ENCODE measurements at regions not wholly inside any gene's neighbourhood (a gene's known extent, or its start where the extent isn't known, plus 50 kb on each side); places are given as distances from the start of the nearest gene placed in this dataset.

DNA sequence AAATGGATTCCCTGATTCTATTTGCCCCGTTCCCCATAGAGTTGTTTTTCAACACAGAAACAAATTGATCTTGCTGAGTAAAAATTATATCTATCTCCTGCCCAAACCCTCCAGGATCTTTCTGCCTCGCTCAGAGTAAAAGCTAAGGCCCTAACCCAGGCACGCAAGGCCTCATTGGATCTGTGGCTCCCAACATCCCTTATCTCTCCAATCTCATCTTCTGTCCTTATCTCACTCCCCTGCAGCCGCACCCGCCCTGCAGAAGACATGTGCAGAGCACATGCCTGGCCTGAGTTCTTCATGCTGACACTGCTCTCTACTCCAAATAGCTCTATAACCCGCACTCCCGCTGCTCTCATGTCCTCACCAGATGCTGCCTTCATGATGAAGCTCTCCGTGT lies 543.8 kb upstream of the ZFP42 start:
- TF ChIP-seq CREB1 (IDR thresholded peaks at IDR 0.05; ENCODE audit: low read depth): no peak
- TF ChIP-seq USF1 (IDR thresholded peaks at IDR 0.05): no peak
- TF ChIP-seq, protein P1, sequence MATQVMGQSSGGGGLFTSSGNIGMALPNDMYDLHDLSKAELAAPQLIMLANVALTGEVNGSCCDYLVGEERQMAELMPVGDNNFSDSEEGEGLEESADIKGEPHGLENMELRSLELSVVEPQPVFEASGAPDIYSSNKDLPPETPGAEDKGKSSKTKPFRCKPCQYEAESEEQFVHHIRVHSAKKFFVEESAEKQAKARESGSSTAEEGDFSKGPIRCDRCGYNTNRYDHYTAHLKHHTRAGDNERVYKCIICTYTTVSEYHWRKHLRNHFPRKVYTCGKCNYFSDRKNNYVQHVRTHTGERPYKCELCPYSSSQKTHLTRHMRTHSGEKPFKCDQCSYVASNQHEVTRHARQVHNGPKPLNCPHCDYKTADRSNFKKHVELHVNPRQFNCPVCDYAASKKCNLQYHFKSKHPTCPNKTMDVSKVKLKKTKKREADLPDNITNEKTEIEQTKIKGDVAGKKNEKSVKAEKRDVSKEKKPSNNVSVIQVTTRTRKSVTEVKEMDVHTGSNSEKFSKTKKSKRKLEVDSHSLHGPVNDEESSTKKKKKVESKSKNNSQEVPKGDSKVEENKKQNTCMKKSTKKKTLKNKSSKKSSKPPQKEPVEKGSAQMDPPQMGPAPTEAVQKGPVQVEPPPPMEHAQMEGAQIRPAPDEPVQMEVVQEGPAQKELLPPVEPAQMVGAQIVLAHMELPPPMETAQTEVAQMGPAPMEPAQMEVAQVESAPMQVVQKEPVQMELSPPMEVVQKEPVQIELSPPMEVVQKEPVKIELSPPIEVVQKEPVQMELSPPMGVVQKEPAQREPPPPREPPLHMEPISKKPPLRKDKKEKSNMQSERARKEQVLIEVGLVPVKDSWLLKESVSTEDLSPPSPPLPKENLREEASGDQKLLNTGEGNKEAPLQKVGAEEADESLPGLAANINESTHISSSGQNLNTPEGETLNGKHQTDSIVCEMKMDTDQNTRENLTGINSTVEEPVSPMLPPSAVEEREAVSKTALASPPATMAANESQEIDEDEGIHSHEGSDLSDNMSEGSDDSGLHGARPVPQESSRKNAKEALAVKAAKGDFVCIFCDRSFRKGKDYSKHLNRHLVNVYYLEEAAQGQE (IDR thresholded peaks at IDR 0.05; ENCODE audit: low read depth): no peak
- TF ChIP-seq NFIC (IDR thresholded peaks at IDR 0.05): no peak
- TF ChIP-seq, protein P2, sequence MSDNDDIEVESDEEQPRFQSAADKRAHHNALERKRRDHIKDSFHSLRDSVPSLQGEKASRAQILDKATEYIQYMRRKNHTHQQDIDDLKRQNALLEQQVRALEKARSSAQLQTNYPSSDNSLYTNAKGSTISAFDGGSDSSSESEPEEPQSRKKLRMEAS (IDR thresholded peaks at IDR 0.05): no peak
- TF ChIP-seq TEAD4 (IDR thresholded peaks at IDR 0.05): no peak
- TF ChIP-seq RAD21 (IDR thresholded peaks at IDR 0.05; ENCODE audit: low read depth): no peak
- TF ChIP-seq TCF12 (IDR thresholded peaks at IDR 0.05; ENCODE audit: low read depth): no peak
- no peak for TF ChIP-seq YY1 (IDR thresholded peaks at IDR 0.05; ENCODE audit: low read depth)
- TF ChIP-seq FOXM1 (IDR thresholded peaks at IDR 0.05; ENCODE audit: borderline replicate concordance, low read depth): no peak
- TF ChIP-seq EGR1 (IDR thresholded peaks at IDR 0.05): no peak
- no peak for TF ChIP-seq CEBPB (IDR thresholded peaks at IDR 0.05)
- no peak for TF ChIP-seq TAF1 (IDR thresholded peaks at IDR 0.05; ENCODE audit: low read depth)
- TF ChIP-seq ZBTB7A (IDR thresholded peaks at IDR 0.05; ENCODE audit: low read depth): no peak
- no peak for TF ChIP-seq EP300 (IDR thresholded peaks at IDR 0.05; ENCODE audit: borderline replicate concordance)

- TF ChIP-seq NFIC (IDR thresholded peaks at IDR 0.05): no peak
- TF ChIP-seq, protein P1 (IDR thresholded peaks at IDR 0.05; ENCODE audit: low read depth): no peak
- TF ChIP-seq YY1 (IDR thresholded peaks at IDR 0.05; ENCODE audit: low read depth): no peak
- no peak for TF ChIP-seq CREB1 (IDR thresholded peaks at IDR 0.05; ENCODE audit: low read depth)
- no peak for TF ChIP-seq TCF12 (IDR thresholded peaks at IDR 0.05; ENCODE audit: low read depth)
- no peak for TF ChIP-seq RAD21 (IDR thresholded peaks at IDR 0.05; ENCODE audit: low read depth)
- TF ChIP-seq TEAD4 (IDR thresholded peaks at IDR 0.05): no peak
- TF ChIP-seq EGR1 (IDR thresholded peaks at IDR 0.05): no peak
- TF ChIP-seq USF1 (IDR thresholded peaks at IDR 0.05): no peak
- TF ChIP-seq EP300 (IDR thresholded peaks at IDR 0.05; ENCODE audit: borderline replicate concordance): no peak
- TF ChIP-seq, protein P2 (IDR thresholded peaks at IDR 0.05): no peak
- TF ChIP-seq FOXM1 (IDR thresholded peaks at IDR 0.05; ENCODE audit: borderline replicate concordance, low read depth): no peak
- TF ChIP-seq CEBPB (IDR thresholded peaks at IDR 0.05): no peak
- no peak for TF ChIP-seq ZBTB7A (IDR thresholded peaks at IDR 0.05; ENCODE audit: low read depth)
- TF ChIP-seq TAF1 (IDR thresholded peaks at IDR 0.05; ENCODE audit: low read depth): no peak
Measured at GRCh38 chr4:187460016-187460415, 535.6 kb upstream of the ZFP42 start.

DNA sequence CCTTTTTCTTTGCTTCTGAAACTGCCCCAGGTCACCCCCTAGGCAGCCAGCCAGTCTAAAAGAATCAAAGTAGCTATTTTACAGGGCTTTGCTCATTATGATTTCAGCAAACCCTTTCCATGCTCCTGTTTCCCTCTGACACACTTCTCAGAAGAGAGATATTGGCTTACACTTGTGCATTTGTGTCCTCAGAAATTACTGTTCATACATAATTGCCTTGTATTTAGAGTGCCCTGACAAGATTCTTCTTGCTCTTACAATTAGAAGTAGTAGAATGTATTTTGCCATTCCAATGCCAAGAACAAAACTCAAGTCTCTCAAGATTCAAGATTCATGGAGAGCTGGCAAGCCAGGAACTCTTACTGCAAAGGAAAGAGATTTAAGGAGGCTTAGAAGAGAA lies 531.0 kb upstream of the ZFP42 start:
- no peak for TF ChIP-seq NFIC (IDR thresholded peaks at IDR 0.05)
- TF ChIP-seq, protein P1 (IDR thresholded peaks at IDR 0.05; ENCODE audit: low read depth): no peak
- no peak for TF ChIP-seq EP300 (IDR thresholded peaks at IDR 0.05; ENCODE audit: borderline replicate concordance)
- TF ChIP-seq, protein P2 (IDR thresholded peaks at IDR 0.05): no peak
- no peak for TF ChIP-seq TCF12 (IDR thresholded peaks at IDR 0.05; ENCODE audit: low read depth)
- TF ChIP-seq ZBTB7A (IDR thresholded peaks at IDR 0.05; ENCODE audit: low read depth): no peak
- no peak for TF ChIP-seq TAF1 (IDR thresholded peaks at IDR 0.05; ENCODE audit: low read depth)

DNA sequence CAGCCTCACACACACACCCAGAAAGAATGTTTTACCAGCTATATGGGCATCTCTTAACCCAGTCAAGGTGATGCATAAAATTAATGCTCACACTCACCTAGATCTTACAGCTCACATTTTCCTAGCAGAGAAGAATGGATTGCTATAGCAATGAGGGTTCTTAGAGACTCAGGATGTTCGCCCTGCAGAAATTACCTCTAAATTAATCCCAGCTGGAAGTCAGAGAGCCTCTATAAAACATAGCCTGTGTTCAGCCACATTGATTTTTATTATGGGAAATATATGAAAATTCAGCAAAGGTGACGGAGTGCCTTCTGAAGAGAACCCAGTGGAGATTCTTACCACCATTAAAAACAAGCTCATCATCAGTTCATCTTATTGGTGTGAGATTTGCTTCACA lies 528.3 kb upstream of the ZFP42 start:
- no peak for TF ChIP-seq RAD21 (IDR thresholded peaks at IDR 0.05; ENCODE audit: low read depth)
- TF ChIP-seq EP300 (IDR thresholded peaks at IDR 0.05; ENCODE audit: borderline replicate concordance): no peak
- TF ChIP-seq USF1 (IDR thresholded peaks at IDR 0.05): no peak
- TF ChIP-seq, protein P2 (IDR thresholded peaks at IDR 0.05): no peak
- no peak for TF ChIP-seq YY1 (IDR thresholded peaks at IDR 0.05; ENCODE audit: low read depth)

All from Ishikawa (cell line).